SU-DHL-6 (cell line): ENCODE measurements at regions not wholly inside any gene's neighbourhood (a gene's known extent, or its start where the extent isn't known, plus 50 kb on each side); places are given as distances from the start of the nearest gene placed in this dataset.

Source experiments
- EZH2phosphoT487 ChIP-seq: fragments of 200-600 bp; sonication (generic), shearing (Covaris generic); conservative IDR thresholded peaks from 2 replicates; pipeline ENCODE4 v1.6.1; 2018; ENCODE audit warnings: mild to moderate bottlenecking, antibody characterized with exemption, low read length, moderate library complexity, mixed read lengths
- TF ChIP-seq, protein P1 (sequence below): fragments of 200-600 bp; sonication (generic); IDR thresholded peaks from one replicate; pipeline ENCODE4 v1.5.1; 2017; ENCODE audit warnings: antibody characterized with exemption, mild to moderate bottlenecking, low read length, moderate library complexity; ENCODE audit not compliant: insufficient read depth, poor library complexity, severe bottlenecking

DNA sequence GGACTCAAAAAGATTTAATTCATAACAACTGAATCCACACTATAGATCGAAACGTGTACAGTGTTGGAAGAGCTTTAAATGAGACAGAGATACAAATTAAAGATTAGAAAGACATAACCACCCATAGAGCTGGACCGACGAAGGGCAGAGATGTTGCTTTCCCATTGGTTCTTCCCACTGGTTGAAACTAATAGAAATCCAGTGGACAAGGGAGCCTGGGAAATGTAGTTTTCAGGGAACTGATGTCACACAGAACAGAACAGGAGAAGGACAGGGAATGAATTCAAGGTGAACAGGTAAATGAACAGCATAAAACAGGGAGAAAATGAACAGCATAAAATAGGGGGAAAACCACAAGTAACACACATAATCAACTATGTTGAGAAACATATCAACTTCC is 328.7 kb downstream of the ZNF621 start:
- TF ChIP-seq, protein P1, sequence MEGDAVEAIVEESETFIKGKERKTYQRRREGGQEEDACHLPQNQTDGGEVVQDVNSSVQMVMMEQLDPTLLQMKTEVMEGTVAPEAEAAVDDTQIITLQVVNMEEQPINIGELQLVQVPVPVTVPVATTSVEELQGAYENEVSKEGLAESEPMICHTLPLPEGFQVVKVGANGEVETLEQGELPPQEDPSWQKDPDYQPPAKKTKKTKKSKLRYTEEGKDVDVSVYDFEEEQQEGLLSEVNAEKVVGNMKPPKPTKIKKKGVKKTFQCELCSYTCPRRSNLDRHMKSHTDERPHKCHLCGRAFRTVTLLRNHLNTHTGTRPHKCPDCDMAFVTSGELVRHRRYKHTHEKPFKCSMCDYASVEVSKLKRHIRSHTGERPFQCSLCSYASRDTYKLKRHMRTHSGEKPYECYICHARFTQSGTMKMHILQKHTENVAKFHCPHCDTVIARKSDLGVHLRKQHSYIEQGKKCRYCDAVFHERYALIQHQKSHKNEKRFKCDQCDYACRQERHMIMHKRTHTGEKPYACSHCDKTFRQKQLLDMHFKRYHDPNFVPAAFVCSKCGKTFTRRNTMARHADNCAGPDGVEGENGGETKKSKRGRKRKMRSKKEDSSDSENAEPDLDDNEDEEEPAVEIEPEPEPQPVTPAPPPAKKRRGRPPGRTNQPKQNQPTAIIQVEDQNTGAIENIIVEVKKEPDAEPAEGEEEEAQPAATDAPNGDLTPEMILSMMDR: no peak
- no peak for TF ChIP-seq EZH2phosphoT487
